Mesendoderm (in vitro differentiated cells): ENCODE measurements at regions not wholly inside any gene's neighbourhood (a gene's known extent, or its start where the extent isn't known, plus 50 kb on each side); places are given as distances from the start of the nearest gene placed in this dataset.

Source experiments
- DNase-seq: peaks from one replicate; pipeline ENCODE4 v3.0.0; 2013
- H2AK5ac ChIP-seq: 2 replicates; pipeline ENCODE4 v1.6.1; 2013; ENCODE audit warnings: low read length, inconsistent platforms
- H2BK120ac ChIP-seq: 2 replicates; pipeline ENCODE4 v1.6.1; 2013; ENCODE audit warnings: low read depth, mild to moderate bottlenecking, low read length, moderate library complexity, mixed read lengths
- H2BK15ac ChIP-seq: replicated peaks from 2 replicates; pipeline ENCODE4 v1.6.1; 2013; ENCODE audit warnings: low read depth, mild to moderate bottlenecking, moderate library complexity
- H2BK5ac ChIP-seq: 2 replicates; pipeline ENCODE4 v1.6.1; 2013; ENCODE audit warnings: low read length, inconsistent platforms
- H3K18ac ChIP-seq: 2 replicates; pipeline ENCODE4 v1.6.1; 2013; ENCODE audit warnings: mild to moderate bottlenecking, low read length, mixed read lengths
- H3K23ac ChIP-seq: one replicate; pipeline ENCODE4 v1.6.1; 2013; ENCODE audit warnings: low read length
- H3K27ac ChIP-seq: 2 replicates; pipeline ENCODE4 v1.5.1; 2013; ENCODE audit warnings: low read depth, mild to moderate bottlenecking, inconsistent platforms, low read length, moderate library complexity
- H3K27me3 ChIP-seq: 2 replicates; pipeline ENCODE4 v1.6.1; 2013; ENCODE audit warnings: low read length, control low read depth, mild to moderate bottlenecking, inconsistent platforms; ENCODE audit not compliant: insufficient read depth, poor library complexity
- H3K36me3 ChIP-seq: 2 replicates; pipeline ENCODE4 v1.6.1; 2013; ENCODE audit warnings: low read length, inconsistent platforms; ENCODE audit not compliant: control insufficient read depth, insufficient read depth
- H3K4ac ChIP-seq: one replicate; pipeline ENCODE4 v1.6.1; 2013; ENCODE audit warnings: low read depth, mild to moderate bottlenecking, low read length, moderate library complexity
- H3K4me1 ChIP-seq: 2 replicates; pipeline ENCODE4 v1.6.1; 2013; ENCODE audit warnings: low read depth, low read length, inconsistent platforms; ENCODE audit not compliant: control insufficient read depth
- H3K4me2 ChIP-seq: 2 replicates; pipeline ENCODE4 v1.6.1; 2013; ENCODE audit warnings: low read length
- H3K4me3 ChIP-seq: 2 replicates; pipeline ENCODE4 v1.5.1; 2013; ENCODE audit warnings: mild to moderate bottlenecking, low read length
- H3K56ac ChIP-seq: one replicate; pipeline ENCODE4 v1.6.1; 2013; ENCODE audit warnings: low read length
- H3K79me1 ChIP-seq: 2 replicates; pipeline ENCODE4 v1.6.1; 2013; ENCODE audit warnings: low read length, inconsistent platforms
- H3K79me2 ChIP-seq: 2 replicates; pipeline ENCODE4 v1.6.1; 2013; ENCODE audit warnings: mild to moderate bottlenecking, low read length; ENCODE audit not compliant: control insufficient read depth, insufficient read depth
- H3K9ac ChIP-seq: 2 replicates; pipeline ENCODE4 v1.6.1; 2013; ENCODE audit warnings: low read length, inconsistent platforms
- H4K5ac ChIP-seq: one replicate; pipeline ENCODE4 v1.6.1; 2013; ENCODE audit warnings: low read length
- H4K8ac ChIP-seq: one replicate; pipeline ENCODE4 v1.6.1; 2013; ENCODE audit warnings: low read depth, mild to moderate bottlenecking, control low read depth, low read length, moderate library complexity
- WGBS: extraction: QIAGEN DNeasy Blood & Tissue Kit; methylation state at CpG from one replicate; pipeline ENCODE4 v1.1.7; 2013; ENCODE audit warnings: low lambda C conversion rate, missing lambda C conversion rate; ENCODE audit not compliant: insufficient coverage; ENCODE audit errors: extremely low coverage; 5-methylcytosine and 5-hydroxymethylcytosine counted together

GRCh38 chr16:63228259-63228658, 1192.0 kb upstream of the CDH8 start:
- Histone ChIP-seq H3K79me1 (no peaks in the 10 kb centered on the region), H3K56ac (no peak overlapping the region), H3K4me2 (no peak overlapping the region), H2AK5ac (no peak overlapping the region), H3K23ac (no peak overlapping the region), H3K9ac (no peak overlapping the region), H3K79me2 (no peaks in the 10 kb centered on the region), H2BK5ac (no peak overlapping the region), H2BK120ac (no peak overlapping the region), H2BK15ac (no peak overlapping the region), H4K5ac (no peak overlapping the region), H3K27me3 (no peaks in the 10 kb centered on the region), H3K18ac (no peak overlapping the region), H3K4ac (no peak overlapping the region), H3K4me1 (no peaks in the 10 kb centered on the region), H4K8ac (no peak overlapping the region), H3K4me3 (no peak overlapping the region), H3K36me3 (no peaks in the 10 kb centered on the region), H3K27ac (no peak overlapping the region)
- no CpG with 5 or more reads among the region's 2 CpGs for WGBS
- DNase-seq, result no peak

DNA sequence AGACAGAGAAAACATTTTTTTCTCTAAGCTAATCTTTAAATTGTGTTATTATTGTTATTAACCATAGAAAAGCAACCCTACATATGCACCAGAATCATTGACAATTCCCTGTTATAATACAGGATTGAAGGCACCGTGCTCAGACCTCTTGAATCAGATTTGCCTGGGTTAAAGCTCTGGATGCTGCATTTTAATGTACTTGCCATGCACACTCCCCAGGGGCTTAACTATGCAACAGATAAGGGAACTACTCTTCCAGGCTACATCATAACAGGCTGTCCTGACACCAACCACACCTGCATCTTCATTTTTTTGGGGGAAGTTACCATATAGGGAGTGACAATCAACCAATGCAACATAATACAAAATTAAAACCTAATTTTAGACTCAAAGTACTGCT, 1187.6 kb upstream of the CDH8 start:
- peak; percentile 28 for DNase-seq
- H3K27ac ChIP-seq, result no peak overlapping the region
- H3K4me1 ChIP-seq, result no peaks in the 10 kb centered on the region
- no peak overlapping the region for H3K4me2 ChIP-seq
- no CpG with 5 or more reads among the region's 1 CpG for WGBS
- H3K4ac ChIP-seq, result no peak overlapping the region
- no peak overlapping the region for H2BK120ac ChIP-seq
- H3K79me2 ChIP-seq, result no peaks in the 10 kb centered on the region
- H2BK5ac ChIP-seq, result no peak overlapping the region
- no peak overlapping the region for H2AK5ac ChIP-seq
- no peak overlapping the region for H3K4me3 ChIP-seq
- H3K79me1 ChIP-seq, result no peaks in the 10 kb centered on the region
- no peaks in the 10 kb centered on the region for H3K36me3 ChIP-seq
- H3K18ac ChIP-seq, result no peak overlapping the region
- H4K8ac ChIP-seq, result no peak overlapping the region
- no peak overlapping the region for H4K5ac ChIP-seq
- no peak overlapping the region for H2BK15ac ChIP-seq
- H3K56ac ChIP-seq, result no peak overlapping the region
- H3K9ac ChIP-seq, result no peak overlapping the region
- H3K27me3 ChIP-seq, result no peaks in the 10 kb centered on the region
- no peak overlapping the region for H3K23ac ChIP-seq

DNA sequence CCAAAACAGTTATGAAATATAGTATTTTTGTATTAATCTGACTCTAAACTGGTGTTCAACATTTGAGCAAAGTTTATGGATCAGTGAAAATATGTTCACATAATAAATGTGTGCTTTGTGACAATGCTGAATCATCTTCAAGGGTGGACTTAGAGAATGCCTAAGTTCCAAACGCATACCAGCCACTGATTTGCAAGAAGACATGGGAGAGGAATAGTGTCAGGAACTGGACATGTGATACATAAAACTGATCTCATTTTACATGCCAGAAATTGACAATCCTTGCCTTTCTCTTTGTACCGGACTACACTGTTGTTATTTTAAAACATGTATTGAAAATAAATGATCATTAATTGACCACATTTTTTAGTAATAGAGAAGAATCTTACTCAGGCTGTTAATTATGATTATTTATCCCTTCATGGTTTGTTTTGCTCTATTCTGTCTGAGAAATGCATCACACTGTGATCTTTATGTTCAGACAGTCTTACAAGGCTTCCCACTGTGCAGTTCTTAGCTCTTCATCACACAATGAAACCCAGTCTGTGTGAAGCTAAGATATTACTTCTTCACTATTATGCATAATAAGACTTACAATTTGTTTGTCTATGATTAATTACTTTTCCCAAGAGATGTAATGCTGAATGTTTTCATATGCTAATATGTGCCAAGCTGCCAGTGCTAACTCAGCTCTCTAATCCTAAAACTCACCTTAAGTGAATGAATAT, 1180.6 kb upstream of the CDH8 start:
- no CpG with 5 or more reads among the region's 2 CpGs for WGBS
- Histone ChIP-seq H3K18ac (no peak overlapping the region), H4K5ac (no peak overlapping the region)

DNA sequence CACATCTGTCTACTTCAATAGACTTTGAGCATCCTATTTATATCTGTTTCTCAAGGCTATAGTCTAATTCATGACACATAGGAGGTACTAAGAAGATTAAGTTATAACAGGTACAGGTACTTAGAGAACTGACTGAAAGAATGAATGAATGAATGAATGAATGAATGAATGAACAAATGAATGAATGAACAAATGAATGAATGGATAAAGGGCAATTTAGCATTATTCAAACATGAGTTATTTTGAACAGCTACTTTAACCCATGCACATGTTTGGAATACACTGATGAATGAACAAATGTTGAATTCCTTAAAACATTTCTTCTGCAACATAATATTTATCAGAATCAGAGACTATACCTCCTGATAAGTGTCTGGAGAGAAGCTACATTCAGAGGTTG, 1165.6 kb upstream of the CDH8 start:
- no peak overlapping the region for H3K27ac ChIP-seq
- H4K8ac ChIP-seq, result no peak overlapping the region
- H4K5ac ChIP-seq, result no peak overlapping the region
- no peak overlapping the region for H3K9ac ChIP-seq
- no peaks in the 10 kb centered on the region for H3K4me1 ChIP-seq
- H2AK5ac ChIP-seq, result no peak overlapping the region
- no peak overlapping the region for H2BK15ac ChIP-seq
- DNase-seq, result no peak
- no peak overlapping the region for H3K4me2 ChIP-seq
- no peak overlapping the region for H3K4me3 ChIP-seq
- H3K36me3 ChIP-seq, result no peaks in the 10 kb centered on the region
- H3K27me3 ChIP-seq, result no peaks in the 10 kb centered on the region
- no peak overlapping the region for H2BK5ac ChIP-seq
- no peaks in the 10 kb centered on the region for H3K79me1 ChIP-seq
- H3K4ac ChIP-seq, result no peak overlapping the region
- H3K18ac ChIP-seq, result no peak overlapping the region
- no peak overlapping the region for H3K56ac ChIP-seq
- no peaks in the 10 kb centered on the region for H3K79me2 ChIP-seq
- H3K23ac ChIP-seq, result no peak overlapping the region
- H2BK120ac ChIP-seq, result no peak overlapping the region

More for the DNA sequence above, 1180.6 kb upstream of the CDH8 start:
- no peak for DNase-seq
- Histone ChIP-seq H2AK5ac (no peak overlapping the region), H2BK15ac (no peak overlapping the region), H3K23ac (no peak overlapping the region), H3K4me1 (no peaks in the 10 kb centered on the region), H3K56ac (no peak overlapping the region), H3K4ac (no peak overlapping the region), H3K27me3 (no peaks in the 10 kb centered on the region), H3K9ac (no peak overlapping the region), H2BK120ac (no peak overlapping the region), H3K79me1 (no peaks in the 10 kb centered on the region), H3K4me3 (no peak overlapping the region), H3K36me3 (no peaks in the 10 kb centered on the region), H2BK5ac (no peak overlapping the region), H3K4me2 (no peak overlapping the region), H4K8ac (no peak overlapping the region), H3K27ac (no peak overlapping the region), H3K79me2 (no peaks in the 10 kb centered on the region)

GRCh38 chr16:63200940-63201339, 1164.7 kb upstream of the CDH8 start:
- Histone ChIP-seq H3K4ac (no peak overlapping the region), H3K18ac (no peak overlapping the region), H2BK15ac (no peak overlapping the region), H2AK5ac (no peak overlapping the region), H3K79me1 (no peaks in the 10 kb centered on the region), H3K79me2 (no peaks in the 10 kb centered on the region), H3K9ac (no peak overlapping the region), H3K56ac (no peak overlapping the region), H3K4me1 (no peaks in the 10 kb centered on the region), H3K36me3 (no peaks in the 10 kb centered on the region), H3K23ac (no peak overlapping the region), H3K4me3 (no peak overlapping the region), H4K8ac (no peak overlapping the region), H3K27me3 (no peaks in the 10 kb centered on the region), H2BK120ac (no peak overlapping the region), H4K5ac (no peak overlapping the region), H3K4me2 (no peak overlapping the region), H2BK5ac (no peak overlapping the region), H3K27ac (no peak overlapping the region)
- DNase-seq, result no peak
- WGBS, result no CpG with 5 or more reads among the region's 2 CpGs

DNA sequence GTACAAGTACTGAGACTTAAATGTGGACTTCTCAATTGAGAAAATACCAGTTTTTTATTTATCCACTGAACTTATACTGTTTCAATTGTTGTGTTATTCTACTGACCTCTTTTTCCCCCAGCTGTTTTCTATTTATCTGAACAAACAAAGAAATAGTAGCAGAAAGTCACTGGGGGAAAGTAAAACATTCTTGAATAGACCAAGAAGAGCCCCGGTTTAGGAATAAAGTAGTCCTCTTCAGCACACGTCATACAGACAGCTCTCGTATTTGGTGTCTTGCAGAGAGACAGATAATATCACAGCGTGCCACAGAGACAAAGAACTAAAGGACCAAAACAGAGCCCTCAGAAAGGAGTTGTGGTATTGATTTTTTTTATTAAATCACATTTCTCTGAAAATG, 1159.1 kb upstream of the CDH8 start:
- no peak overlapping the region for H3K4me3 ChIP-seq
- H4K8ac ChIP-seq, result no peak overlapping the region
- no peaks in the 10 kb centered on the region for H3K27me3 ChIP-seq
- H2BK120ac ChIP-seq, result no peak overlapping the region
- H3K4me1 ChIP-seq, result no peaks in the 10 kb centered on the region
- H2BK15ac ChIP-seq, result no peak overlapping the region
- H3K4ac ChIP-seq, result no peak overlapping the region
- H2AK5ac ChIP-seq, result no peak overlapping the region
- WGBS, result no CpG with 5 or more reads among the region's 4 CpGs
- no peak overlapping the region for H3K23ac ChIP-seq
- no peak overlapping the region for H3K27ac ChIP-seq
- no peaks in the 10 kb centered on the region for H3K79me2 ChIP-seq
- no peak overlapping the region for H3K56ac ChIP-seq
- H4K5ac ChIP-seq, result no peak overlapping the region
- no peak overlapping the region for H3K4me2 ChIP-seq
- no peaks in the 10 kb centered on the region for H3K36me3 ChIP-seq
- H3K18ac ChIP-seq, result no peak overlapping the region
- H3K79me1 ChIP-seq, result no peaks in the 10 kb centered on the region
- H2BK5ac ChIP-seq, result no peak overlapping the region
- H3K9ac ChIP-seq, result no peak overlapping the region
- no peak for DNase-seq
